ENCODE measurements at regions not wholly inside any gene's neighbourhood (a gene's known extent, or its start where the extent isn't known, plus 50 kb on each side); places are given as distances from the start of the nearest gene placed in this dataset.

DNA sequence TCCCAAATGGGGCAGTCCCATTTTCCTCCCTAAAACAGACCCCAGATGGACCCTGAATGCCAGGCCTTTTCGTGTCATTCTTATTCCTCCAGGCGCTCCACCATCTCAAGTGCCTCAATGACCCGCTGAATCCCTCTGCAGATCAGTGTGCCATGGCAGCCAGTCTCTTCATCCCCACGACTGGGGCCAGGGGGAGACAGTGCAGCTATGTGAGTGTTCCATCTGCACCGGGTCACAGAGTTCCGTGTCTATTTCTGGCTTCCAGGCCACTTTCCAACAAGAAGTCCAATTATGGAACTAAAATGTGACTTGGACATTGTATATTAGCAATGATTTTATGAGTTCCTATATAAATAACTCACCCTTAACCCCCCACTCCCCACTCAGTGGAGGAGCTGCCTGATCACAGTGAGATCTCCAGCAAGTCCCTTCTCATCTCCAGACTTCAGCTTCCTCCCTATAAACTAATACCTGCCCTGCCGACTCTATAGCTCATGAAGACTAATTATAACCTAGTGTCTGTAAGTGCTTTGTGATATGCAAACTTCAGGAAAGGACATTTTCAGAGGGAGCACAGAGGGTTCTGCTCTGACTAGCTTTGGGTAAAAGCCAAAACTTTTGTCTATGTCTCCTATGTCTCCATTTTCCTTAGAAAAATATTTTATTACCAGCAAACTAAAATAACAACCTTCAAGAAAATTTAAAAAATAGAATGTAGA, 56.3 kb upstream of the NFASC start:
- Histone ChIP-seq H3K27ac (ENCODE audit: low read length in 2 of 2) (no peak overlapping the region), H3K27me3 (replicated peaks in 1 of 4; ENCODE audit: control extremely low read depth in 1 of 4, control insufficient read depth in 3 of 4, insufficient read depth in 4 of 4, low read length in 3 of 4) (peaks cover 0 to 22% (median 5%) of the 10 kb centered on the region in 4 experiments), H3K79me2 (ENCODE audit: control insufficient read depth, insufficient read depth, low read length) (no peaks in the 10 kb centered on the region), H3K4me1 (ENCODE audit: control insufficient read depth in 2 of 2, insufficient read depth in 2 of 2, low read length in 2 of 2) (no peaks in the 10 kb centered on the region), H3K4me3 (ENCODE audit: control extremely low read depth in 1 of 5, extremely low read depth in 1 of 5, insufficient read depth in 1 of 5, low read depth in 2 of 5, low read length in 4 of 5) (no peak overlapping the region), H3K9me3 (ENCODE audit: control extremely low read depth in 1 of 3, control insufficient read depth in 2 of 3, insufficient read depth in 1 of 3, low read length in 2 of 3) (no peaks in the 10 kb centered on the region), H3K9ac (ENCODE audit: low read length) (no peak overlapping the region), H3K36me3 (replicated peaks in 1 of 2; ENCODE audit: control extremely low read depth in 1 of 2, control insufficient read depth in 1 of 2, extremely low read depth in 1 of 2, insufficient read depth in 2 of 2, low read length in 1 of 2) (no peaks in the 10 kb centered on the region), H3K4me2 (replicated peaks; ENCODE audit: low read depth, low read length, poor library complexity, severe bottlenecking) (no peak overlapping the region), H4K20me1 (ENCODE audit: control insufficient read depth, insufficient read depth, low read length, poor library complexity, severe bottlenecking) (no peaks in the 10 kb centered on the region), H2AFZ (ENCODE audit: insufficient read depth, low read depth, low read length, poor library complexity, severe bottlenecking) (no peak overlapping the region)
- H3K4me1 Mint-ChIP-seq = no peaks in the 10 kb centered on the region
- ATAC-seq (ENCODE audit: low read depth) (no peak), DNase-seq (no peak)
- H3K27me3 Mint-ChIP-seq = peaks cover 41% of the 10 kb centered on the region
- no peaks in the 10 kb centered on the region for H3K9me3 Mint-ChIP-seq (ENCODE audit: insufficient read depth)
- no peak overlapping the region for H3K4me3 Mint-ChIP-seq
- no peak overlapping the region for H3K27ac Mint-ChIP-seq
- ChIA-PET POLR2A (no interaction called here), CTCF (interaction anchor here (0.6 to 3.3 kb wide), 2 partner anchors 23 to 421 kb away, joined by 3 to 11 read pairs; no protein-coding TSS in a partner anchor)
- 73% methylated on average over 4 of the region's 7 CpGs for WGBS (ENCODE audit: insufficient coverage)
- TF ChIP-seq EZH2 (IDR thresholded peaks at IDR 0.05; ENCODE audit: borderline replicate concordance, insufficient read depth, low read depth, low read length, poor library complexity, severe bottlenecking) = no peak
- TF ChIP-seq, protein P1, sequence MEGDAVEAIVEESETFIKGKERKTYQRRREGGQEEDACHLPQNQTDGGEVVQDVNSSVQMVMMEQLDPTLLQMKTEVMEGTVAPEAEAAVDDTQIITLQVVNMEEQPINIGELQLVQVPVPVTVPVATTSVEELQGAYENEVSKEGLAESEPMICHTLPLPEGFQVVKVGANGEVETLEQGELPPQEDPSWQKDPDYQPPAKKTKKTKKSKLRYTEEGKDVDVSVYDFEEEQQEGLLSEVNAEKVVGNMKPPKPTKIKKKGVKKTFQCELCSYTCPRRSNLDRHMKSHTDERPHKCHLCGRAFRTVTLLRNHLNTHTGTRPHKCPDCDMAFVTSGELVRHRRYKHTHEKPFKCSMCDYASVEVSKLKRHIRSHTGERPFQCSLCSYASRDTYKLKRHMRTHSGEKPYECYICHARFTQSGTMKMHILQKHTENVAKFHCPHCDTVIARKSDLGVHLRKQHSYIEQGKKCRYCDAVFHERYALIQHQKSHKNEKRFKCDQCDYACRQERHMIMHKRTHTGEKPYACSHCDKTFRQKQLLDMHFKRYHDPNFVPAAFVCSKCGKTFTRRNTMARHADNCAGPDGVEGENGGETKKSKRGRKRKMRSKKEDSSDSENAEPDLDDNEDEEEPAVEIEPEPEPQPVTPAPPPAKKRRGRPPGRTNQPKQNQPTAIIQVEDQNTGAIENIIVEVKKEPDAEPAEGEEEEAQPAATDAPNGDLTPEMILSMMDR (IDR thresholded peaks at IDR 0.05) = no peak
- intact Hi-C loops (cut with micrococcal nuclease) = no loop called here

DNA sequence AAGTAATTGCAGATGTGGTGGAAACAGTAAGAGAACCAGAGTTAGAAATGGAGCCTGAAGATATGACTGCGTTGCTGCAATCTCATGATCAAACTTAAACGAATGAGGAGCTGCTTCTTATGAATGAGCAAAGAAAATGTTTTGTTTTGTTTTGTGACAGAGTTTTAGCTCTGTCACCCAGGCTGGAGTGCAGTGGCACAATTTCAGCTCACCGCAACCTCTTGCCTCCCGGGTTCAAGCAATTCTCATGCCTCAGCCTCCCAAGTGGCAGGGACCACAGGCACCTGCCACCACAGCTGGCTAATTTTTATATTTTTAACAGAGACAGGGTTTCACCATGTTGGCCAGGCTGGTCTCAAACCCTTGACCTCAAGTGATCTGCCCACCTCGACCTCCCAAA, 53.3 kb upstream of the NFASC start:
- ChIA-PET POLR2A (no interaction called here), CTCF (interaction anchor here (3.3 to 11.2 kb wide), 2 partner anchors 11 to 26 kb away, joined by 11 to 86 read pairs; no protein-coding TSS in a partner anchor)
- WGBS (ENCODE audit: insufficient coverage) = 100% methylated on average over 2 of the region's 5 CpGs

More for the DNA sequence above, 53.3 kb upstream of the NFASC start:
- Histone ChIP-seq H3K36me3 (replicated peaks in 1 of 2; ENCODE audit: control extremely low read depth in 1 of 2, control insufficient read depth in 1 of 2, extremely low read depth in 1 of 2, insufficient read depth in 2 of 2, low read length in 1 of 2) (no peaks in the 10 kb centered on the region), H2AFZ (ENCODE audit: insufficient read depth, low read depth, low read length, poor library complexity, severe bottlenecking) (no peak overlapping the region), H3K27me3 (replicated peaks in 1 of 4; ENCODE audit: control extremely low read depth in 1 of 4, control insufficient read depth in 3 of 4, insufficient read depth in 4 of 4, low read length in 3 of 4) (peaks cover 0 to 24% (median 8%) of the 10 kb centered on the region in 4 experiments), H3K4me1 (ENCODE audit: control insufficient read depth in 2 of 2, insufficient read depth in 2 of 2, low read length in 2 of 2) (no peaks in the 10 kb centered on the region), H3K79me2 (ENCODE audit: control insufficient read depth, insufficient read depth, low read length) (no peaks in the 10 kb centered on the region), H3K4me2 (replicated peaks; ENCODE audit: low read depth, low read length, poor library complexity, severe bottlenecking) (no peak overlapping the region), H3K9me3 (ENCODE audit: control extremely low read depth in 1 of 3, control insufficient read depth in 2 of 3, insufficient read depth in 1 of 3, low read length in 2 of 3) (no peaks in the 10 kb centered on the region), H3K27ac (ENCODE audit: low read length in 2 of 2) (no peak overlapping the region), H4K20me1 (ENCODE audit: control insufficient read depth, insufficient read depth, low read length, poor library complexity, severe bottlenecking) (no peaks in the 10 kb centered on the region), H3K4me3 (ENCODE audit: control extremely low read depth in 1 of 5, extremely low read depth in 1 of 5, insufficient read depth in 1 of 5, low read depth in 2 of 5, low read length in 4 of 5) (no peak overlapping the region), H3K9ac (ENCODE audit: low read length) (no peak overlapping the region)
- intact Hi-C loops (cut with micrococcal nuclease) = no loop called here
- ATAC-seq (ENCODE audit: low read depth) (no peak), DNase-seq (no peak)
- Mint-ChIP-seq H3K27me3 (peaks cover 45% of the 10 kb centered on the region), H3K4me1 (no peaks in the 10 kb centered on the region), H3K4me3 (no peak overlapping the region), H3K9me3 (ENCODE audit: insufficient read depth) (no peaks in the 10 kb centered on the region), H3K27ac (no peak overlapping the region)
- TF ChIP-seq, protein P1 (IDR thresholded peaks at IDR 0.05) = no peak
- no peak for TF ChIP-seq EZH2 (IDR thresholded peaks at IDR 0.05; ENCODE audit: borderline replicate concordance, insufficient read depth, low read depth, low read length, poor library complexity, severe bottlenecking)

All from B cell (primary cell).